ENCODE measurements at regions not wholly inside any gene's neighbourhood (a gene's known extent, or its start where the extent isn't known, plus 50 kb on each side); places are given as distances from the start of the nearest gene placed in this dataset.

- Histone ChIP-seq H3K4ac (ENCODE audit: low read depth, low read length) (no peak overlapping the region), H2BK20ac (ENCODE audit: low read depth, low read length, poor library complexity, severe bottlenecking) (no peak overlapping the region), H3T11ph (ENCODE audit: low read length) (no peak overlapping the region), H4K8ac (replicated peaks; ENCODE audit: insufficient read length, low read depth, low read length) (no peak overlapping the region), H2BK15ac (ENCODE audit: low read depth, low read length) (no peak overlapping the region), H2BK12ac (ENCODE audit: insufficient read length, low read depth, low read length) (no peak overlapping the region), H3K27me3 (ENCODE audit: insufficient read depth, low read length) (no peaks in the 10 kb centered on the region), H2BK5ac (ENCODE audit: insufficient read length, low read length) (no peak overlapping the region), H3K79me2 (ENCODE audit: insufficient read depth, low read length) (no peaks in the 10 kb centered on the region), H3K23me2 (ENCODE audit: insufficient read length, low read depth, low read length, poor library complexity, severe bottlenecking) (no peaks in the 10 kb centered on the region), H3K18ac (ENCODE audit: insufficient read length, low read depth, low read length) (no peak overlapping the region), H3K23ac (ENCODE audit: insufficient read length, low read depth, low read length) (no peak overlapping the region), H3K9ac (ENCODE audit: extremely low read depth, insufficient read length, low read length) (no peak overlapping the region), H4K5ac (ENCODE audit: insufficient read length, low read depth, low read length) (no peak overlapping the region), H3K27ac (ENCODE audit: insufficient read length, low read depth, low read length) (no peak overlapping the region), H3K4me2 (ENCODE audit: insufficient read depth, insufficient read length, low read length) (no peak overlapping the region), H2AFZ (ENCODE audit: low read length) (peak overlapping the region; percentile 14), H4K20me1 (ENCODE audit: control insufficient read depth, insufficient read depth, insufficient read length) (no peaks in the 10 kb centered on the region), H3K9me3 (ENCODE audit: control insufficient read depth, low read depth, low read length) (peaks cover 11% of the 10 kb centered on the region), H4K91ac (ENCODE audit: insufficient read length, low read depth, low read length) (no peak overlapping the region), H3K14ac (ENCODE audit: insufficient read depth, low read length) (no peak overlapping the region), H3K79me1 (ENCODE audit: insufficient read depth, low read depth, low read length, poor library complexity, severe bottlenecking) (no peaks in the 10 kb centered on the region), H3K4me1 (ENCODE audit: insufficient read depth, low read length) (peaks cover 2% of the 10 kb centered on the region; the same call in 1 of the 2 replicates), H2AK5ac (ENCODE audit: insufficient read length, low read length) (no peak overlapping the region), H2BK120ac (ENCODE audit: low read depth, low read length, poor library complexity, severe bottlenecking) (no peak overlapping the region), H3K56ac (ENCODE audit: insufficient read length, low read depth, low read length) (no peak overlapping the region)
- Mint-ChIP-seq H3K4me3 (no peak overlapping the region), H3K36me3 (ENCODE audit: insufficient read depth in 1 of 3, low read depth in 3 of 3) (peaks cover 12 to 31% (median 15%) of the 10 kb centered on the region in 3 experiments), H3K4me1 (peaks cover 14% of the 10 kb centered on the region in 2 experiments), H3K27ac (peak overlapping the region in 1 of 3 experiments; percentile 83; a peak in 1 of 7 replicates), H3K9me3 (peaks cover 23 to 24% of the 10 kb centered on the region in 2 experiments), H3K27me3 (ENCODE audit: low read depth) (no peaks in the 10 kb centered on the region)
- DNase-seq, result no peak
- WGBS (ENCODE audit: extremely low coverage, insufficient read length, low lambda C conversion rate), result no CpG with 5 or more reads among the region's 7 CpGs
- TF ChIP-seq, protein P1, sequence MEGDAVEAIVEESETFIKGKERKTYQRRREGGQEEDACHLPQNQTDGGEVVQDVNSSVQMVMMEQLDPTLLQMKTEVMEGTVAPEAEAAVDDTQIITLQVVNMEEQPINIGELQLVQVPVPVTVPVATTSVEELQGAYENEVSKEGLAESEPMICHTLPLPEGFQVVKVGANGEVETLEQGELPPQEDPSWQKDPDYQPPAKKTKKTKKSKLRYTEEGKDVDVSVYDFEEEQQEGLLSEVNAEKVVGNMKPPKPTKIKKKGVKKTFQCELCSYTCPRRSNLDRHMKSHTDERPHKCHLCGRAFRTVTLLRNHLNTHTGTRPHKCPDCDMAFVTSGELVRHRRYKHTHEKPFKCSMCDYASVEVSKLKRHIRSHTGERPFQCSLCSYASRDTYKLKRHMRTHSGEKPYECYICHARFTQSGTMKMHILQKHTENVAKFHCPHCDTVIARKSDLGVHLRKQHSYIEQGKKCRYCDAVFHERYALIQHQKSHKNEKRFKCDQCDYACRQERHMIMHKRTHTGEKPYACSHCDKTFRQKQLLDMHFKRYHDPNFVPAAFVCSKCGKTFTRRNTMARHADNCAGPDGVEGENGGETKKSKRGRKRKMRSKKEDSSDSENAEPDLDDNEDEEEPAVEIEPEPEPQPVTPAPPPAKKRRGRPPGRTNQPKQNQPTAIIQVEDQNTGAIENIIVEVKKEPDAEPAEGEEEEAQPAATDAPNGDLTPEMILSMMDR (conservative IDR thresholded peaks at IDR 0.05), result no peak
These were observed 143.1 kb downstream of the QRSL1 start for GRCh38 chr6:106772270-106773142.

Measured in H9 (cell line).